Ishikawa (cell line): ENCODE measurements at regions not wholly inside any gene's neighbourhood (a gene's known extent, or its start where the extent isn't known, plus 50 kb on each side); places are given as distances from the start of the nearest gene placed in this dataset.

Source experiments
- CEBPB ChIP-seq: IDR thresholded peaks from 2 replicates; pipeline ENCODE4 v1.6.1; 2012
- CREB1 ChIP-seq: IDR thresholded peaks from 2 replicates; pipeline ENCODE4 v1.6.1; 2012; ENCODE audit warnings: low read depth
- EGR1 ChIP-seq: IDR thresholded peaks from 2 replicates; pipeline ENCODE4 v1.6.1; 2012
- EP300 ChIP-seq: IDR thresholded peaks from 2 replicates; pipeline ENCODE4 v1.6.1; 2012; ENCODE audit warnings: borderline replicate concordance
- FOXM1 ChIP-seq: IDR thresholded peaks from 2 replicates; pipeline ENCODE4 v1.6.1; 2012; ENCODE audit warnings: low read depth, borderline replicate concordance
- MAX ChIP-seq: IDR thresholded peaks from 2 replicates; pipeline ENCODE4 v1.6.1; 2012
- NFIC ChIP-seq: IDR thresholded peaks from 2 replicates; pipeline ENCODE4 v1.6.1; 2012
- RAD21 ChIP-seq: IDR thresholded peaks from 2 replicates; pipeline ENCODE4 v1.6.1; 2012; ENCODE audit warnings: low read depth
- TAF1 ChIP-seq: IDR thresholded peaks from 2 replicates; pipeline ENCODE4 v1.6.1; 2012; ENCODE audit warnings: low read depth, mild to moderate bottlenecking
- TCF12 ChIP-seq: IDR thresholded peaks from 2 replicates; pipeline ENCODE4 v1.6.1; 2012; ENCODE audit warnings: low read depth
- TEAD4 ChIP-seq: IDR thresholded peaks from 2 replicates; pipeline ENCODE4 v1.6.1; 2012
- YY1 ChIP-seq: IDR thresholded peaks from 2 replicates; pipeline ENCODE4 v1.6.1; 2012; ENCODE audit warnings: low read depth
- ZBTB7A ChIP-seq: IDR thresholded peaks from 2 replicates; pipeline ENCODE4 v1.6.1; 2012; ENCODE audit warnings: low read depth
- TF ChIP-seq, protein P1 (sequence below): IDR thresholded peaks from 2 replicates; pipeline ENCODE4 v1.6.1; 2012
- TF ChIP-seq, protein P2 (sequence below): IDR thresholded peaks from 2 replicates; pipeline ENCODE4 v1.6.1; 2012; ENCODE audit warnings: low read depth, mild to moderate bottlenecking

DNA sequence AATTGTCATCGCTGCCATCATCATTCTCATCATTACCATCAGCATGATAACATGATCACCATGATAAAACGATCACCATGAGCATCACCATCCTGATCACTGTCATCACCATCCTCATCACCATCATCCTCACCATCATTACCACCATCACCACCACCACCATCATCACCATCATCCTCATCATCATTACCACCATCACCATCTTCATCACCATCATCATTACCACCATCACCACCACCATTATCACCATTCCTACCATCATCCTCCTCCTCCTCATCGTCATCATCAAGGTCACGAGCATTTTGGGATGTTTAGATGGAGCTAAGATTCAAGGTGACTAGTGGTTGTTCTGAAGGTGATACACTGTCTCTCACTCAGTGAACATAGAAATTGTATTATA is 221.0 kb downstream of the FOXL1 start:
- TF ChIP-seq, protein P1, sequence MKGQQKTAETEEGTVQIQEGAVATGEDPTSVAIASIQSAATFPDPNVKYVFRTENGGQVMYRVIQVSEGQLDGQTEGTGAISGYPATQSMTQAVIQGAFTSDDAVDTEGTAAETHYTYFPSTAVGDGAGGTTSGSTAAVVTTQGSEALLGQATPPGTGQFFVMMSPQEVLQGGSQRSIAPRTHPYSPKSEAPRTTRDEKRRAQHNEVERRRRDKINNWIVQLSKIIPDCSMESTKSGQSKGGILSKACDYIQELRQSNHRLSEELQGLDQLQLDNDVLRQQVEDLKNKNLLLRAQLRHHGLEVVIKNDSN: no peak
- TF ChIP-seq ZBTB7A (no peak), YY1 (no peak), TEAD4 (no peak), TAF1 (no peak), EGR1 (no peak), MAX (no peak), NFIC (no peak), FOXM1 (no peak), TCF12 (no peak), RAD21 (no peak), CEBPB (no peak), EP300 (no peak), CREB1 (no peak)
- TF ChIP-seq, protein P2, sequence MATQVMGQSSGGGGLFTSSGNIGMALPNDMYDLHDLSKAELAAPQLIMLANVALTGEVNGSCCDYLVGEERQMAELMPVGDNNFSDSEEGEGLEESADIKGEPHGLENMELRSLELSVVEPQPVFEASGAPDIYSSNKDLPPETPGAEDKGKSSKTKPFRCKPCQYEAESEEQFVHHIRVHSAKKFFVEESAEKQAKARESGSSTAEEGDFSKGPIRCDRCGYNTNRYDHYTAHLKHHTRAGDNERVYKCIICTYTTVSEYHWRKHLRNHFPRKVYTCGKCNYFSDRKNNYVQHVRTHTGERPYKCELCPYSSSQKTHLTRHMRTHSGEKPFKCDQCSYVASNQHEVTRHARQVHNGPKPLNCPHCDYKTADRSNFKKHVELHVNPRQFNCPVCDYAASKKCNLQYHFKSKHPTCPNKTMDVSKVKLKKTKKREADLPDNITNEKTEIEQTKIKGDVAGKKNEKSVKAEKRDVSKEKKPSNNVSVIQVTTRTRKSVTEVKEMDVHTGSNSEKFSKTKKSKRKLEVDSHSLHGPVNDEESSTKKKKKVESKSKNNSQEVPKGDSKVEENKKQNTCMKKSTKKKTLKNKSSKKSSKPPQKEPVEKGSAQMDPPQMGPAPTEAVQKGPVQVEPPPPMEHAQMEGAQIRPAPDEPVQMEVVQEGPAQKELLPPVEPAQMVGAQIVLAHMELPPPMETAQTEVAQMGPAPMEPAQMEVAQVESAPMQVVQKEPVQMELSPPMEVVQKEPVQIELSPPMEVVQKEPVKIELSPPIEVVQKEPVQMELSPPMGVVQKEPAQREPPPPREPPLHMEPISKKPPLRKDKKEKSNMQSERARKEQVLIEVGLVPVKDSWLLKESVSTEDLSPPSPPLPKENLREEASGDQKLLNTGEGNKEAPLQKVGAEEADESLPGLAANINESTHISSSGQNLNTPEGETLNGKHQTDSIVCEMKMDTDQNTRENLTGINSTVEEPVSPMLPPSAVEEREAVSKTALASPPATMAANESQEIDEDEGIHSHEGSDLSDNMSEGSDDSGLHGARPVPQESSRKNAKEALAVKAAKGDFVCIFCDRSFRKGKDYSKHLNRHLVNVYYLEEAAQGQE: no peak

DNA sequence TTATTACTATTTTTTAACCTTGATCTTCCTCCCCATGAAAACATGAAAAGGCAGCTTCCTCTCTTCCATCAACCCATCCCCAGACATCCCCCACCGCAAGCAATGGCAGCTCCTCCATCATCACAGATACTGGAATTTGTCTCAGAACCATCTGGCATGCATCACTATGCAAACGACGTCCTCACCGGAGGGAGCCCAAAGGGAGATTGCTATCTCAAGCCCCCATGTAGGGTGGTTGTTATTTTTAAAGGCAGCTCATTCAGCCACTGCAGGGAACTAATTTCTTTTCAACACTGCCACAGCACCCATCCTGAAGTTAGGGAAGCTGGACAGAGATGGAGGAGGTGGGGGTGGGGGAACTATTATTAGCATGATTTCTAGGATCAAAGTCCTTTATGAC is 222.5 kb downstream of the FOXL1 start:
- TF ChIP-seq TAF1 (no peak), EGR1 (no peak), MAX (no peak), YY1 (no peak), NFIC (no peak), TEAD4 (no peak), FOXM1 (no peak), TCF12 (no peak), CREB1 (no peak), ZBTB7A (no peak), CEBPB (no peak), EP300 (no peak), RAD21 (no peak)
- TF ChIP-seq, protein P1: no peak
- TF ChIP-seq, protein P2: no peak

DNA sequence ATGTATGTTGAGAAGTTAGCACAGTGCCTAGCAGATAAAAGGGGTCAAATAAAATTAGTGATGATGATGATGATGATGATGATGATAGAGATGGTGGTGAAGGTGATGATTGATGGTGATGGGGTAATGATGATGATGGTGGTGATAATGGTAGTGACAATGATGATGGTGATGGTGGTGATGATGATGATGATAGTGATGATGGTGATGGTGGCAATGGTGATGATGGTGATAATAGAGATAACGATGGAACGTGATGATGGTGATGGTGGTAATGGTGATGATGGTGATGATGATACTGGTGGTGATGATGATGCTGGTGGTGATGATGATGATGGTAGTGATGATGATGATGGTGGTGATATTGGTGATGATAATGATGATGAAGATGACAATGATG is 223.7 kb downstream of the FOXL1 start:
- TF ChIP-seq TEAD4: no peak

GRCh38 chr16:86805188-86805587 is 226.8 kb downstream of the FOXL1 start:
- TF ChIP-seq NFIC (no peak), ZBTB7A (no peak), TEAD4 (no peak), FOXM1 (no peak), YY1 (no peak), CEBPB (no peak), MAX (no peak)
- TF ChIP-seq, protein P1: no peak
- TF ChIP-seq, protein P2: no peak
